Activated CD8-positive, alpha-beta T cell treated with anti-CD3 and anti-CD28 coated beads, Interleukin-2, amount 10 ng/mL, durations not matched to agents 7 days and 5 days (primary cell): ENCODE measurements at regions not wholly inside any gene's neighbourhood (a gene's known extent, or its start where the extent isn't known, plus 50 kb on each side); places are given as distances from the start of the nearest gene placed in this dataset.
"Not testable (repeated sequence)": the region's sequence is repeated elsewhere in the genome, so short reads cannot be mapped to it uniquely, and the experiment has no call there.

ENCODE experiments used
- ATAC-seq: fragments of 150-1000 bp; cut with Tn5 transposase; one replicate; pipeline ENCODE4 v1.10.0; 2021; ENCODE audit warnings: moderate library complexity
- CTCF ChIA-PET: fragments of 350-600 bp; sonication (Branson Sonifier 250); formaldehyde crosslinking; loops from one replicate; lab custom pipeline; 2021; ENCODE audit warnings: antibody characterized with exemption; lab: Charles Lee
- POLR2A ChIA-PET: fragments of 350-600 bp; sonication (Branson Sonifier 250); formaldehyde crosslinking; loops from one replicate; lab custom pipeline; 2021; ENCODE audit warnings: antibody characterized with exemption; lab: Charles Lee
- DNase-seq: peaks from one replicate; pipeline ENCODE4 v3.0.0-alpha.2; 2020
- H3K27ac Mint-ChIP-seq: one replicate; pipeline ENCODE4 v1.8.0; 2021; ENCODE audit warnings: mild to moderate bottlenecking, mixed read lengths
- H3K27me3 Mint-ChIP-seq: one replicate; pipeline ENCODE4 v1.8.0; 2021; ENCODE audit warnings: low read depth, mixed read lengths
- H3K36me3 Mint-ChIP-seq: one replicate; pipeline ENCODE4 v1.8.0; 2021; ENCODE audit warnings: low read depth, mixed read lengths
- H3K4me1 Mint-ChIP-seq: one replicate; pipeline ENCODE4 v1.8.0; 2021; ENCODE audit warnings: low read depth, mixed read lengths
- H3K4me3 Mint-ChIP-seq: one replicate; pipeline ENCODE4 v1.8.0; 2021; ENCODE audit warnings: mild to moderate bottlenecking, mixed read lengths
- H3K9me3 Mint-ChIP-seq: one replicate; pipeline ENCODE4 v1.8.0; 2022; ENCODE audit warnings: mixed read lengths; ENCODE audit not compliant: insufficient read depth

GRCh38 chrY:7681426-7681825 lies 769.9 kb upstream of the AMELY start:
- CTCF ChIA-PET: no interaction called here
- ATAC-seq (no peak), DNase-seq (no peak)
- no peaks in the 10 kb centered on the region for H3K9me3 Mint-ChIP-seq
- no peaks in the 10 kb centered on the region for H3K4me1 Mint-ChIP-seq
- no peaks in the 10 kb centered on the region for H3K36me3 Mint-ChIP-seq
- no peak overlapping the region for H3K4me3 Mint-ChIP-seq
- no peak overlapping the region for H3K27ac Mint-ChIP-seq
- no peaks in the 10 kb centered on the region for H3K27me3 Mint-ChIP-seq
- POLR2A ChIA-PET: no interaction called here

DNA sequence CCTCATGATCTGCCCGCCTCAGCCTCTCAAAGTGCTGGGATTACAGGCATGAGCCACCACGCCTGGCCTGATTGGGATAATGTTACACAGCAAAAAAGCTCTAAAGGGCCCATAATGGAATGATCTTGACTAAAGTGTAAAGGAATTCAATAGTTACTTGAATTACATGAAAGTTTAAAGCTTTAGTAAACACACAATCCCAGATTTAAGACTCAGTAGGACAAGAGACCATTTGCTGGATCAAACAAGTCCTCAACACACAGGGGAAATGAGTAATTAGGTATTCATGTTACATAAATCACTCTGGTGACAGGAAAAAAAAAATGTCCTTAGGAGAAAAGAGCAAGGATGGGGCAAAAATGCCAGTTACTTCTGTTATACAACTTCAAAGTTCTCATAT lies 762.9 kb upstream of the AMELY start:
- ChIA-PET CTCF (no interaction called here), POLR2A (no interaction called here)
- DNase-seq: no peak
- no peak overlapping the region for H3K4me3 Mint-ChIP-seq
- H3K9me3 Mint-ChIP-seq: no peaks in the 10 kb centered on the region
- H3K4me1 Mint-ChIP-seq: no peaks in the 10 kb centered on the region
- no peak overlapping the region for H3K27ac Mint-ChIP-seq
- no peaks in the 10 kb centered on the region for H3K36me3 Mint-ChIP-seq
- H3K27me3 Mint-ChIP-seq: no peaks in the 10 kb centered on the region
- no peak for ATAC-seq

DNA sequence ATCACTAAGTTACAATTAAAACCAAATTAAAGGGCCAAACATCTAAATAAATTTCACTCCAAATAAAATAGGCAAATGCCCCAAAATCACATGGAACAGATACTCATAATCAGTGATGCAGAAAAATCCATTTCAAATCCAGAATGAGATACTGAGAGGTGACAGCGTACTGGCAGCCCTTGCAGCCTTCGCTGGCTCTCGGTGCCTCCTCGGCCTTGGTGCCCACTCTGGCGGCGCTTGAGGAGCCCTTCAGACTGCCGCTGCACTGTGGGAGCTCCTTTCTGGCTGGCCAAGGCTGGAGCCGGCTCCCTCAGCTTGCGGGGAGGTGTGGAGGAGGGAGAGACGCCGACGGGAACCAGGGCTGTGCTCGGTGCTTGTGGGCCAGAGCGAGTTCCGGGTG lies 761.2 kb upstream of the AMELY start:
- Mint-ChIP-seq H3K4me1 (no peaks in the 10 kb centered on the region), H3K36me3 (no peaks in the 10 kb centered on the region), H3K27me3 (no peaks in the 10 kb centered on the region), H3K4me3 (no peak overlapping the region), H3K9me3 (no peaks in the 10 kb centered on the region), H3K27ac (no peak overlapping the region)
- POLR2A ChIA-PET: no interaction called here
- ATAC-seq: no peak
- CTCF ChIA-PET: no interaction called here
- no peak for DNase-seq

DNA sequence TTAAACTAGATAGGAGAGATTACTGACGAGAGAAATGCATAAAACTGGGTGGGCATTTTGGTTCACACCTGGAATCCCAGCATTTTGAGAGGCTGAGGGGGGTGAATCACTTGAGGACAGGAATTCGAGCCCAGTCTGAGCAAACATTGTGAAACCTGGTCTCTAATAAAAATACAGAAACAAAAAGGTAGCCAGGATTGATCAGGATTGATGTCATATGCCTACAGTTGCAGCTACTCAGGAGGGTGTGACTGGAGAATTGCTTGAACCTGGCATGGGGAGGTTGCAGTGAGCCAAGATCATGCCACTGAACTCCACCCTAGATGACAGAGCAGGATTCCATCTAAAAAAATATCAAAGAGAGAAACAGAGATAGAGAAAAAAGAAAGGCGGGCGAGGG lies 751.7 kb upstream of the AMELY start:
- Mint-ChIP-seq H3K4me3 (no peak overlapping the region), H3K27ac (no peak overlapping the region), H3K27me3 (no peaks in the 10 kb centered on the region), H3K4me1 (no peaks in the 10 kb centered on the region), H3K36me3 (no peaks in the 10 kb centered on the region), H3K9me3 (no peaks in the 10 kb centered on the region)
- DNase-seq: no peak
- ChIA-PET CTCF (no interaction called here), POLR2A (no interaction called here)
- ATAC-seq: no peak

- Mint-ChIP-seq H3K27ac (no peak overlapping the region), H3K36me3 (no peaks in the 10 kb centered on the region), H3K9me3 (no peaks in the 10 kb centered on the region), H3K27me3 (no peaks in the 10 kb centered on the region), H3K4me3 (no peak overlapping the region), H3K4me1 (no peaks in the 10 kb centered on the region)
- no peak for DNase-seq
- ChIA-PET POLR2A (no interaction called here), CTCF (no interaction called here)
- ATAC-seq: no peak
Observed at GRCh38 chrY:7659047-7659446, 747.5 kb upstream of the AMELY start.

DNA sequence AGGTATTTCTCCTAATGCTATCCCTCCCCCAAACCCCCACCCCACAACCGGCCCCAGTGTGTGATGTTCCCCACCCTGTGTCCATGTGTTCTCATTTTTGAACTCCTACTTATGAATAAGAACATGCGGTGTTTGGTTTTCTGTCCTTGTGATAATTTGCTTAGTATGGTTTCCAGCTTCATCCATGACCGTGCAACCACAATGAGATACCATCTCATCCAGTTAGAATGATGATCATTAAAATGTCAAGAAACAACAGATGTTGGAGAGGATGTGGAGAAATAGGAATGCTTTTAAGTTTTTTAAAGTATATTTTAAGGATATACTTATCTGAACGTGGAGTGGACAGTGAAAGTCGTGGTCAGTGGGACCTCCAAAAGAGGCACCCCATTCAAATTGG lies 745.0 kb upstream of the AMELY start:
- no peaks in the 10 kb centered on the region for H3K9me3 Mint-ChIP-seq
- no peak for ATAC-seq
- H3K4me3 Mint-ChIP-seq: no peak overlapping the region
- no peak overlapping the region for H3K27ac Mint-ChIP-seq
- CTCF ChIA-PET: no interaction called here
- no peaks in the 10 kb centered on the region for H3K27me3 Mint-ChIP-seq
- POLR2A ChIA-PET: no interaction called here
- no peaks in the 10 kb centered on the region for H3K4me1 Mint-ChIP-seq
- DNase-seq: no peak
- H3K36me3 Mint-ChIP-seq: no peaks in the 10 kb centered on the region

GRCh38 chrY:7654985-7655384 lies 743.4 kb upstream of the AMELY start:
- H3K36me3 Mint-ChIP-seq: no peaks in the 10 kb centered on the region
- ChIA-PET POLR2A (no interaction called here), CTCF (no interaction called here)
- H3K4me1 Mint-ChIP-seq: no peaks in the 10 kb centered on the region
- DNase-seq (no peak), ATAC-seq (no peak)
- H3K27ac Mint-ChIP-seq: no peak overlapping the region
- no peaks in the 10 kb centered on the region for H3K9me3 Mint-ChIP-seq
- H3K4me3 Mint-ChIP-seq: no peak overlapping the region
- H3K27me3 Mint-ChIP-seq: no peaks in the 10 kb centered on the region

DNA sequence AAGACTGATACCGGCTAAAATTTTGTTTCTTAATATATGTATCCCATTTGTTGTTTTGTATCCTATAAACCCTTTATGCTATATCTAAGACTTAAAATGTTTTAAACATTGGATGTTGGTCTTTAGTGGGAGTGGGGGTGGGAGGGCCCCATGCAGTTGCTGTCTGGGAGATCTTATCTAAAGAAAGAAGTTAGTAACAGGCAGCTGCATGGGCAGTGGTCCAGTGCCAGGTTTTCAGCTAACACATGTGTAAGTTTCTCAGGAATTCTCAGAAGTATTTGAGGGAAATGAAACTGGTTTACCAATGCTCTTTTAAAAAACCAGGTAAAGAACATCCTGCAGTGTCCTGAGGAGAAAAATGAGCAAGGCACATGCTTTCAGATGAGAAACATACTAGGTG lies 738.3 kb upstream of the AMELY start:
- H3K9me3 Mint-ChIP-seq: not testable (repeated sequence)

More for the DNA sequence above, 738.3 kb upstream of the AMELY start:
- CTCF ChIA-PET, DNase-seq, ATAC-seq, H3K27ac Mint-ChIP-seq, H3K27me3 Mint-ChIP-seq, H3K4me1 Mint-ChIP-seq, H3K4me3 Mint-ChIP-seq, H3K36me3 Mint-ChIP-seq, POLR2A ChIA-PET: not testable (repeated sequence)
